Left lung (tissue), 4 donors: ENCODE measurements at regions not wholly inside any gene's neighbourhood (a gene's known extent, or its start where the extent isn't known, plus 50 kb on each side); places are given as distances from the start of the nearest gene placed in this dataset.
A peak's percentile ranks its signal among the peaks of the same experiment; 100 is the strongest.
"Not testable (repeated sequence)": the region's sequence is repeated elsewhere in the genome, so short reads cannot be mapped to it uniquely, and the experiment has no call there.

Source experiments
- ATAC-seq: fragments of 200-7000 bp; cut with Tn5 transposase; one replicate; pipeline ENCODE4 v1.9.1; 2020; ENCODE audit warnings: moderate library complexity
- DNase-seq, 4 donors: peaks; one replicate each; pipeline ENCODE4 v3.0.0-alpha.2; 2013 to 2020
- H3K27ac ChIP-seq, 2 donors: fragments of 200-600 bp; sonication (generic) in 1 of 2; one replicate each; pipeline versions ENCODE4 v1.5.0 to v1.8.0; 2020 to 2021
- H3K27me3 ChIP-seq, 2 donors: fragments of 200-600 bp; sonication (generic) in 1 of 2; one replicate each; pipeline versions ENCODE4 v1.5.0 to v1.8.0; 2020 to 2021
- H3K36me3 ChIP-seq, 2 donors: fragments of 200-600 bp; sonication (generic) in 1 of 2; one replicate each; pipeline versions ENCODE4 v1.5.0 to v1.8.0; 2020 to 2021
- H3K4me1 ChIP-seq, 2 donors: fragments of 200-600 bp; one replicate each; pipeline ENCODE4 v1.8.0; 2021
- H3K4me3 ChIP-seq, 2 donors: fragments of 200-600 bp; sonication (generic) in 1 of 2; one replicate each; pipeline versions ENCODE4 v1.5.0 to v1.8.0; 2020 to 2021; ENCODE audit warnings: mild to moderate bottlenecking in 1 of 2
- H3K9me3 ChIP-seq, 2 donors: fragments of 200-600 bp; sonication (generic) in 1 of 2; one replicate each; pipeline versions ENCODE4 v1.5.0 to v1.8.0; 2020 to 2021
- intact Hi-C, 2 donors: fragments of 100-400 bp; cut with DNase I; formaldehyde crosslinking; loops; one replicate each; pipeline versions ENCODE4 v1.11.2 to v1.14.2; 2022
- TF ChIP-seq, protein P1 (sequence below), 2 donors: fragments of 200-600 bp; sonication (generic) in 1 of 2; IDR thresholded peaks; one replicate each; pipeline versions ENCODE4 v1.5.0 to v1.8.0; 2021; ENCODE audit warnings: antibody characterized with exemption in 2 of 2
- donor health status: DM: no; HTN: yes; CAD: no.
- donor health status: DM: no; HTN: no; CAD: no.

DNA sequence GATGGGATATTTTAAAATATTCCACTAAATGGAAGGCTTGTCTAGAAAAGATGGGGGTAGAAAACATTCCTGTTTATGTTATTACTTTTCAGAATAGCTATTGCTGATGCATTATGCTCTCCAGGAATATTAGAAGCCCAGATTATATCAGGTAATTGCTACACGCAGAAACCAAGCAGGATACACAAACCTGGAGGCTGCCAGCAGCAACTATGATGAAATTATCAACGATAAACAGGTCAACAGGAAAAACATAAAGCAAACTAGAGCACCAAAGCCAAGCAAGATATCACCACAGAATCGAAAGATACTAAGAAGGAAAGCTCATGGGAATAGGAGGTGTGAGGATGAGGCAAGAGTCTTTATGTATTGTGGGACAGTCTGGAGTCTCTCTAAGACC lies 113.2 kb upstream of the SPATS2L start:
- H3K27me3 ChIP-seq: no peaks in the 10 kb centered on the region
- TF ChIP-seq, protein P1, sequence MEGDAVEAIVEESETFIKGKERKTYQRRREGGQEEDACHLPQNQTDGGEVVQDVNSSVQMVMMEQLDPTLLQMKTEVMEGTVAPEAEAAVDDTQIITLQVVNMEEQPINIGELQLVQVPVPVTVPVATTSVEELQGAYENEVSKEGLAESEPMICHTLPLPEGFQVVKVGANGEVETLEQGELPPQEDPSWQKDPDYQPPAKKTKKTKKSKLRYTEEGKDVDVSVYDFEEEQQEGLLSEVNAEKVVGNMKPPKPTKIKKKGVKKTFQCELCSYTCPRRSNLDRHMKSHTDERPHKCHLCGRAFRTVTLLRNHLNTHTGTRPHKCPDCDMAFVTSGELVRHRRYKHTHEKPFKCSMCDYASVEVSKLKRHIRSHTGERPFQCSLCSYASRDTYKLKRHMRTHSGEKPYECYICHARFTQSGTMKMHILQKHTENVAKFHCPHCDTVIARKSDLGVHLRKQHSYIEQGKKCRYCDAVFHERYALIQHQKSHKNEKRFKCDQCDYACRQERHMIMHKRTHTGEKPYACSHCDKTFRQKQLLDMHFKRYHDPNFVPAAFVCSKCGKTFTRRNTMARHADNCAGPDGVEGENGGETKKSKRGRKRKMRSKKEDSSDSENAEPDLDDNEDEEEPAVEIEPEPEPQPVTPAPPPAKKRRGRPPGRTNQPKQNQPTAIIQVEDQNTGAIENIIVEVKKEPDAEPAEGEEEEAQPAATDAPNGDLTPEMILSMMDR (IDR thresholded peaks at IDR 0.05): no peak
- no peaks in the 10 kb centered on the region for H3K4me1 ChIP-seq
- no peak overlapping the region for H3K4me3 ChIP-seq
- no peak overlapping the region for H3K27ac ChIP-seq
- no peaks in the 10 kb centered on the region for H3K9me3 ChIP-seq
- no peaks in the 10 kb centered on the region for H3K36me3 ChIP-seq
- intact Hi-C loops: no loop called here
- DNase-seq (no peak), ATAC-seq (no peak)

- DNase-seq (no peak), ATAC-seq (no peak)
- no peaks in the 10 kb centered on the region for H3K36me3 ChIP-seq
- intact Hi-C loops: no loop called here
- no peak overlapping the region for H3K4me3 ChIP-seq
- no peaks in the 10 kb centered on the region for H3K4me1 ChIP-seq
- H3K27me3 ChIP-seq: no peaks in the 10 kb centered on the region
- TF ChIP-seq, protein P1 (IDR thresholded peaks at IDR 0.05): no peak
- H3K9me3 ChIP-seq: no peaks in the 10 kb centered on the region
- H3K27ac ChIP-seq: no peak overlapping the region
Measured at GRCh38 chr2:200193791-200194190, 112.7 kb upstream of the SPATS2L start.

- Histone ChIP-seq H3K27me3 (no peaks in the 10 kb centered on the region), H3K27ac (no peak overlapping the region), H3K4me1 (no peaks in the 10 kb centered on the region), H3K36me3 (no peaks in the 10 kb centered on the region), H3K4me3 (no peak overlapping the region), H3K9me3 (no peaks in the 10 kb centered on the region)
- ATAC-seq (no peak), DNase-seq (no peak)
- intact Hi-C loops: no loop called here
- TF ChIP-seq, protein P1 (IDR thresholded peaks at IDR 0.05): no peak
Measured at GRCh38 chr2:200194746-200195145, 111.7 kb upstream of the SPATS2L start.

DNA sequence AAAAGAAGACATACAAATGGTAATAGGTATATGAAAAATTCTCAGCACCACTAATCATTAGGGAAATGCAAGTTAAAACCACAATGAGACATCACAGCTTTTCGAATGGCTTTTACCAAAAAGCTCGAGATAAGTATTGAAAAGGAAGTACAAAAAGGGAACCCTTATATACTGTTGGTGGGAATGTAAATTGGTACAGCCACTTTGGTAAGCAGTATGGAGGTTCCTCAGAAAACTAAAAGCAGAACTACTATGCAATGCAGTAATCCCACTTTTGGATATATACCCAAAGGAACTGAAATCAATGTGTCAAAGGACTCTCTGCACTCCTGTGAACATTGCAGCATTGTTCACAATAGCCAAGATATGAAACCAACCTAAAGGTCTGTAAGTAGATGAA lies 107.5 kb upstream of the SPATS2L start:
- TF ChIP-seq, protein P1 (IDR thresholded peaks at IDR 0.05): no peak
- Histone ChIP-seq H3K4me3 (no peak overlapping the region), H3K9me3 (no peaks in the 10 kb centered on the region), H3K27me3 (no peaks in the 10 kb centered on the region), H3K27ac (no peak overlapping the region), H3K4me1 (no peaks in the 10 kb centered on the region), H3K36me3 (no peaks in the 10 kb centered on the region)
- intact Hi-C loops: no loop called here
- DNase-seq (no peak), ATAC-seq (peak; percentile 49)

- Histone ChIP-seq H3K4me3 (no peak overlapping the region), H3K36me3 (no peaks in the 10 kb centered on the region), H3K27ac (no peak overlapping the region), H3K9me3 (no peaks in the 10 kb centered on the region), H3K27me3 (no peaks in the 10 kb centered on the region), H3K4me1 (no peaks in the 10 kb centered on the region)
- no peak for DNase-seq
- no peak for ATAC-seq
- TF ChIP-seq, protein P1 (IDR thresholded peaks at IDR 0.05): no peak
- intact Hi-C loops: no loop called here
Measured at GRCh38 chr2:200199576-200200263, 106.8 kb upstream of the SPATS2L start.

DNA sequence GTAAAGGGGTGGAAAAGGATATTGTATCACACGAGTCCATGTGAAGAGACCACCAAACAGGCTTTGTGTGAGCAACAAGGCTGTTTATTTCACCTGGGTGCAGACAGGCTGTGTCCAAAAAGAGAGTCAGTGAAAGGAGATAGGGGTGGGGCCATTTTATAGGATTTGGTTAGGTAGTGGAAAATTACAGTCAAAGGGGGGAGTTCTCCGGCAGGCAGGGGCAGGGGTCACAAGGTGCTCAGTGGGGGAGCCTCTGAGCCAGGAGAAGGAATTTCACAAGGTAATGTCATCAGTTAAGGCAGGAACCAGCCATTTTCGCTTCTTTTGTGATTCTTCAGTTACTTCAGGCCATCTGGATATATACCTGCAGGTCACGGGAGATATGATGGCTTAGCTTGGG lies 104.7 kb upstream of the SPATS2L start:
- ATAC-seq, H3K4me3 ChIP-seq, intact Hi-C loops, DNase-seq, H3K9me3 ChIP-seq, H3K4me1 ChIP-seq, H3K27me3 ChIP-seq, H3K36me3 ChIP-seq, H3K27ac ChIP-seq: not testable (repeated sequence)
